LNCAP (cell line): ENCODE measurements at regions not wholly inside any gene's neighbourhood (a gene's known extent, or its start where the extent isn't known, plus 50 kb on each side); places are given as distances from the start of the nearest gene placed in this dataset.

Source experiments
- CTCF ChIP-seq: fragments of 450-650 bp; IDR thresholded peaks from 2 replicates; pipeline ENCODE4 v1.5.1; 2017; ENCODE audit warnings: mild to moderate bottlenecking

DNA sequence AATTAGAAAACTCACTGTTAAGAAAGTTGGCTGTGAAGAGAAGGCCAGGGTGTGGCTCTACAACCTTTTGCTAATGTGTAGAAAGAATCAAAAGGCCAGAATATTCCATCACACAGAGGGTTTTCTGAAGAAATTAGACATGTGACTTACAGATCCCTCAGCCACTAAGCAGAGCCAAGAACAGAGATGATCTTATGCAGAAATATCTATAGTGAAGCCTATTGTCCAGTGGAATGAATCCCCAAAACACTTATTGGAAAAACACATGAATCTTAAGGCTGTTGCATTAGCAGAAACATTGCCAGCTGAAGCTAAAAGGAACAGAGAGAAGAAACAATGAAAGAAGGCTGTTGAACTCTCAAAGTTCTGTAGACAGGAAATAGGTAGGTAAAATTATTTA lies 979.2 kb downstream of the MRPL39 start:
- TF ChIP-seq CTCF = no peak

DNA sequence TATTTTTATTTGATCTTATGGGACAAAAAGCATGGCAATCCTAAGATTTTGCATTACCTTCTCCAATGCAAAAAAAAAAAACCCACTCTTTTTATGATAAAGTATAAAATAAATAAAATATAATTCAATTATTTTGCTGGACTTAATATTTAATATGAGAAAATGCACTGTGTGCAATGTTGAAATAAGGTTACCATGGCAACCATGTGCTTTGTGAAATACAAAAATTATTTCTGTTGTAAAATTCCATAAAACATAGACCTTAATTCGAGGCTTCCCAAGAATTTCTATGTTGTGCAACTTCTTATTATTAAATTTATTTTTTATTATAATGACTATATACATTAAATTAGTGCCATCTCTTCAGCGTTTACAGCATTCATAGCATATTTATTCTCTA lies 989.5 kb downstream of the MRPL39 start:
- no peak for TF ChIP-seq CTCF

- no peak; the same call in 1 of the 2 replicates for TF ChIP-seq CTCF
Observed at GRCh38 chr21:24594082-24594481, 1013.2 kb downstream of the MRPL39 start.

- TF ChIP-seq CTCF = no peak
Observed at GRCh38 chr21:24590261-24590660, 1017.0 kb downstream of the MRPL39 start.

- TF ChIP-seq CTCF = no peak
Observed at GRCh38 chr21:24583473-24583872, 1023.8 kb downstream of the MRPL39 start.

GRCh38 chr21:24577301-24577700 lies 1030.0 kb downstream of the MRPL39 start:
- TF ChIP-seq CTCF = no peak

DNA sequence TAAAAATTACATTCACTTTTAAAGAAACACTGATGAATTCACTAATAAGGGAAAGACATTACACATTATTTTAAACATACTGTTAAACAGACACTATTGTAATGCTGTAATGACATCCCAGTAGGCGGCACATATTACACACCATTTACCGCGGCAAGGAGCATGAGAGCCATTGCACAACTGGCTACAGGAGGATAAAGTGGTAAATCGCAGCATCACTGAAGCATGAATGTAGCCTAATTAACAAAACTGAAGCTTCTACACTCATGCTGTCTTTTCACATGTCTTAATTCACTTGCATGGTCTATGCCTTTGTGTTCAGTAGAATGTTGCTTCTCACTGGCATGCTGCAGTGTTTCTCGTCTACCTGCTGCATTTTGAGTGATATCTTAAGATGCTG lies 1046.0 kb downstream of the MRPL39 start:
- TF ChIP-seq CTCF = no peak

DNA sequence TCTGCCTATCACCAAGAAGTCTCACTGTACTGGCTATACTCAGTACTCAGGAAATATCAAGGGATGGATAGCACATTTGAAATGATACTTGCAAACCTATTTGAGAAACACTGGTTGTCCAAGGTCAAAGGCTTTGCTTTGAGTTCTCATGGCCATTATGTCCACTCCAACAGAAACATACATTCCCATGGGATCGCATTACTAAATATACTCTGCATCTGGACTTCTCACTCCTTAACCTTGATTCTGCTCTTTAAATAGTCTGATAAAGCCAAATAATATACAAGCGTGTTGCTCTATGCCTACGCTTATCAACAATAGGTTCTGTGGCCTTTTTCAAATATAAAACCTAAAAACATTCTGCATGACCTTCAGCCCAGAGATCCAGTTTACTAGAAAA lies 1054.8 kb downstream of the MRPL39 start:
- no peak for TF ChIP-seq CTCF
